RPMI7951 (cell line): ENCODE measurements at regions not wholly inside any gene's neighbourhood (a gene's known extent, or its start where the extent isn't known, plus 50 kb on each side); places are given as distances from the start of the nearest gene placed in this dataset.

Source experiments
- DNase-seq: peaks from one replicate; pipeline ENCODE4 v3.0.0-alpha.2; 2012; ENCODE audit warnings: low read depth

- no peak for DNase-seq
Observed at GRCh38 chr18:69109686-69110085, 291.0 kb upstream of the DOK6 start.

DNA sequence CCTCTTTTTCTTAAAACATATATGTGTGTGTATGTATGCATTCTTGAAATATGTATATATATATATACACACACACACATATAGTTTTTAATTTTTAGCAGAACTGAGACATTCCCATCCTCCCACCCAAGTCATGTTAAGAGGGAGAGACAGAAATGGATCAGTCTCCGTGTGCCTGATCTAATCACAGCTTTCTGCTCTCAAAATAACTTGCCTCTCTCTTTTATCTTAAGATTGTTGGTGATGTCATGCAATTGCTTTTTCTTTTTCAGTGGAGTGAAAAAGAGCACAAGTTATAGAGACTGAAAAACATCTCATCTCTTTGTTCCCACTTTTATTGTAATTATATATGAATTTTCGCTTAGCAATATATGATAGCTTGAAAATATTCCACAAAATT is 279.9 kb upstream of the DOK6 start:
- no peak for DNase-seq

- no peak for DNase-seq
Observed at GRCh38 chr18:69123421-69123820, 277.3 kb upstream of the DOK6 start.

DNA sequence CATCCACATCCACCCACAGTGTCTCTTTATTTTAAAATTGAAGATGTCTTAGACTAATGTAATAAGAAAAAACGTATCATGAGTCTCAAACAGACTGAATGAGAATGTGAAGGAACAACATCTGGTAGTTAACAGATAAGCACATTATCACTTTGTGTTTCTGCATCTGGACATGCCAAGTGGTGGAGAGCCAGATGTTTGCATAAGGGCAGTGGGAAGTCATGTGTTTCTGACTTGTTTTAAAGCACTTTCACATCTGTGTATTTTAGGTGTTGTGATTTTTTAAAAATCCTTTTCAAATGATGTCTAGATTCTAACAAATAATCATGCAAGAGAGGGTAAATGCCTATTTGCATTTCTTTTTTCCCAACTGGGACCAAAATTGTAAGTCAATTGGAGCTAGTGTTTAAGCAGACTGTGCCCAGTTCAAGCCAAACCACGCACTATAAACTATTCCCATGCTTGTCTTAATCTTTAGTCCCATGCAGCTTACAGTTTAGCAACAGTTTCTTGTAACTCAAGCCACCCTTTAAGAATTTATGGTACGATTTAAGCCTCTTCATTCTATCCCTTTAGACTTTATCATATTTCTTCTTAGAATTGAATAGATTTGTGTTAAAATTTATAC is 272.7 kb upstream of the DOK6 start:
- DNase-seq, result no peak

DNA sequence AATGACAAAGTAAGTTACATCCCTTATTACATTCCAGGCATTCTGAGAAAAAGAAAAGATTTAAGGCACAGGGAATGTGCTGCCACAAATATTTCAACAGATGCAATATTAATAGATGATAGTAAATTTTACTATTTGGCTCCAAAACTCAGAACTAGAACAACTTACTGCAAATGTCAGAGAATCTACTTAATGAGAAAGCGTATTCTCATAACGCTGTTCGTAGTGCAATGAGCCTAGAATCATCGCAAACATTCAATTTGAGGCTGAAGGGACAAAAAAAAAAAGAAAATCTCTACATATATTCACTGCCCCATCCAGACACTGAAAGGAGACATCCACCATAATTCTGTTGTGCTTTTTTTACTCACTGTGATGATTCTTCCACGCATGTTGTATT is 272.1 kb upstream of the DOK6 start:
- DNase-seq, result no peak

DNA sequence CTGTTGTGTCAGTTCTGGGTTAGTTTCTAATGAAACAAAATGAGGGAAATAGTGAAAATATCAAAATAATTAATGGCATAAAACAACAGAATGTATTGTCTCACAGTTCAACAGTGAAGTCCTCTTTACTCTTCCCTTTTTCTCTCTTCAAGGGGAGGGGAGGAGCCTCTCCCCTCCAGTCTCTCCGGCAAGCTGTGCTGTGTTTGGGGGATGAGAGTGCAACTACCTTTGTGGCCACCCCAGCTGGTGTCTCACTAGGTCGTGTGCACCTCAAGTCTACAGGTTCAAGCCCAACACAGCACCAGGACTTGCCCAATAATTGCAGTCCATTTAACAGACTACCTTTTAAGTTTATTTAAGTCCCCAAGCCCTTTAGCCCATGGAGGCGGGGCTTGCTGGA is 271.7 kb upstream of the DOK6 start:
- DNase-seq, result no peak

DNA sequence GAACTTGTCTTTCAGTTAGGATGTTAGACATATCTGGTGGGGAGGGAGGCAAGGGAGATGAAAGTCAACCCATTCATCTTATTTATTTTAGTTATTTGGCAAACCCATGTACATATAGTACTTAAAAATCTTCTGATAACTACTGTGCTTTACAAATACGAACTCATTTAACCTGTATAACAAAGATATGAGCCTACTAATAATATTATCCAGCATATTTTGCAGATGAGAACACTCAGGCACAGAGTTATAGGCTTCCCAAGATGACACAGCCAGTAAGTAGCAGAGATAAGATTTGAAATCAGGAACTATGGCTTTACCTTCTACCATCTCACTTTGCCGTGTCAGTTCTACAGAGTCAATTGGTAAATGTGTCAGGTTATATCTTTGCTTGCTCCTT is 262.6 kb upstream of the DOK6 start:
- no peak for DNase-seq

- no peak for DNase-seq
Observed at GRCh38 chr18:69143084-69143483, 257.6 kb upstream of the DOK6 start.

DNA sequence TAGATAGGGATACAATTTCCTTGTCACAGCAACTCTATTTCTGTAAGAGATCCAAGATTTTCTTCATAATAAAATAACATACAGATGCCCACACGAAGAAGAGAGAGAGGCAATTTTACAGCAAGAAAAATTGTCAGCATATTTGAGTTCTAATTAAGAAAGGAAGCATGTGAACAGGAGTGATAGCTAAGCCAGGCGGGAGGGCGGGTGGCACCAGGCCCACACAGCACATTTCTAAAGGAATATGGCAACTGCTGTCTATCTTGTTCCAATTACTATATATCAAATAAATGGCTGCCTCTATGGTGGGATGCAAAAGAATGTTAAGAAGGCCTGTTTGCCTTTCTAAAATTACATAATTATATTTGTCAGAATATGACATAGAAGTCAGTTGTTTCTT is 248.3 kb upstream of the DOK6 start:
- DNase-seq, result no peak

DNA sequence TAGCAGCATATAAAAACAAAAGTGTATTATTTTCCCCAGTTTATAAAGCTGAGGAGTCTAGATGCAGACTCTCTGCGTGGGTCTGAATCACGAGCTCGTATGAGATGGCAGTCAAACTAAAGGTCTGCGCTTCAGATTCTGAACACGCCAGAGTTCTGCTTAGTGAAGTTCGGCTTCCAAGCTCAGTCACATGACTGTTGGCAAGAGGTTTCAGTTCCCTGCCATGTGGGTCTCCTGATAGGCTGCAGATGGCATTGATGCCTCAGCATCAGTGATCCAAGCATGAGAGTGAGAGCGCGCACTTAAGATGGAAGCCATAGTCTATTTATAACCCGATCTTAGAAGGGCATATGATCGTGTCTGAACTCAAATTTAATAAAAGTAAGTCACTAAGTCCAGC is 242.8 kb upstream of the DOK6 start:
- DNase-seq, result peak; percentile 1

- no peak for DNase-seq
Observed at GRCh38 chr18:69158944-69159343, 241.7 kb upstream of the DOK6 start.

- peak; percentile 34 for DNase-seq
Observed at GRCh38 chr18:69161383-69162028, 239.2 kb upstream of the DOK6 start.

GRCh38 chr18:69162649-69163048 is 238.0 kb upstream of the DOK6 start:
- no peak for DNase-seq

- no peak for DNase-seq
Observed at GRCh38 chr18:69172046-69172445, 228.6 kb upstream of the DOK6 start.

- DNase-seq, result no peak
Observed at GRCh38 chr18:69175681-69176080, 225.0 kb upstream of the DOK6 start.

GRCh38 chr18:69176741-69177140 is 223.9 kb upstream of the DOK6 start:
- DNase-seq, result no peak

DNA sequence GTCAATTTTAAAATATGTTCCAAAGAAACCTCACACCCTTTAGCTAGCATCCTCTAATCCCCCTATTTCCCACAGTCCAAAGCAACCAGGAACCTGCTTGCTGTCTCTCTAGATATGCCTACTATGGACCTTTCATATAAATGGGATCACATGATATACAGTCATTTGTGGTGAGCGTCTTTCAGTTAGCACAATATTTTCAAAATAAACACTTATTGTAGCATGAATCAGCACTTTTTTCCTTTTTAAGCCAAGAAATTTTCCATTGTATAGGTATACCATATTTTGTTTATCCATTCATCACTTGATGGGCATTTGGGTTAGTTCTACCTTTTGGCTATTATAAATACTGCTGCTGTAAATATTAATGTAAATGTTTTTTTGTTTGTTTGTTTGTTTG is 223.0 kb upstream of the DOK6 start:
- DNase-seq, result no peak

DNA sequence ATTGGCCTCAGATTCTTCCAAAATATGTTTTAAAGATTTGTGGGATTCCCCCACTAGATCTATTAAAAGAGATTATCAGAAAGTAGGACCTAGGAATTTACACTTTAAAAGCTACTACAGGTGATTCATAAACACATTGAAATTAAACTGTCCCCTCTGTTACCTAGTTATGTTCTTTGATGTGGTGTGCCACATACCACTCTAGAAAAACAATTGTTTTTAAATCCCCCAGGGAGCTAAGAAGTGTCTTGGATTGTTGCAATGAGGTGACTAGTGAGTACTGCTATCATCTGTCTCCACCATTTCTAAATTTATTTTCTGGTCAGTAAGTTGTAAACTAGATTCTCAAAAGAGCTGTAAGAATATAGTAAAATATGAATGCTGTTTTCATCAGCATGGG is 214.5 kb upstream of the DOK6 start:
- DNase-seq, result no peak

DNA sequence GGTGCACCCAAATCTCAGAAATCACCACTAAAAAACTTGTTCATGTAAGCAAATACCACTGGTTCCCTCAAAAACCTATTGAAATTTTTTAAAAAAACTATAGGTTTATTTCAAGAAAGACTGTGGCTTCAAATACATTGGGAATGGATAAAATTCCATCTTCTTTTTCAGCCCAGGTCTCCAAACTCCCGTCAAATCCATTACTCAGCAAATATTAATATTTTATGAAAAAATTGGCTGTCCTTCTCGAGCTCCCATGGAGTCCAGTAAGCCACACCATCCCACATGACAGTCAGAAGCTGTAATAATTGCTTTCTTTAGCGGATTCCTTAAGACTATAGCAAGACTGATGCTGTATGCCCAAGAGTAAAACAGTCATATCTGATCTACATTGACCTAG is 204.4 kb upstream of the DOK6 start:
- DNase-seq, result no peak

GRCh38 chr18:69205925-69206324 is 194.8 kb upstream of the DOK6 start:
- no peak for DNase-seq

DNA sequence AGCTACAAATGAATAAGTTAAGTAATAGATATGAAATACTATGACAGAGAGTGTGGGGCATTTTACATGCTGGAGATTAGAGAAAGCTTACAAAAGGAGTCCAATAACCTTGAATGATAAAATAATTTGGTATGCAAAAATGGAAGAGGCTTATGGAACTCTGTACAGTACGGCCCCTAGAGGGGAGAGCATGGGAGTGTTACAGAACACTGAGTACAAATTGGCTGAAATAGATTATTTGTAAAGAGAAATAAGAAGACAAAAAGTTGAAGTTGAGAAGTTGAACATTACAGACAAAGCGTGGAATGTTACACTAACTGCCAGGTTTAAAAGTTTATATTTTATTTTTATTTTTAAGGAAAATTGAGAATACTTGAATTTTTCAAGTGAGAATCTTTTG is 192.1 kb upstream of the DOK6 start:
- no peak for DNase-seq

DNA sequence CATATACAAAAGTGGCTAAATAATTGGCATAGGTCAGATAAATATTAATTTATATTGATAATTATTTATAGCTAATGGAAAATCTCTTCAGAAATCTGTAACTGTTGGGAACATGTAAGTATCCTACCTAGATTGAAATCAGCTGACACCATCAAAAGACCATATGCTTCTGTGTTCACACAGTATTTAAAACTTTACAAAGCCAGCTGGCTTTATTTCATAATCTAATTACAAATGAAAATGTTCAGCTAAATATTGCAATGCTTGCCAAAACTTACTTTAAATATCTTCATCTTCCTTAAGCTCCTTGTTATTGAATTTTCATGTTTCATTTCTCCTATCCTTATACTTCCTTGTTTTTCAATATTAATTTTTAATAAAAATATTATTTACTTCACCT is 190.9 kb upstream of the DOK6 start:
- DNase-seq, result no peak

DNA sequence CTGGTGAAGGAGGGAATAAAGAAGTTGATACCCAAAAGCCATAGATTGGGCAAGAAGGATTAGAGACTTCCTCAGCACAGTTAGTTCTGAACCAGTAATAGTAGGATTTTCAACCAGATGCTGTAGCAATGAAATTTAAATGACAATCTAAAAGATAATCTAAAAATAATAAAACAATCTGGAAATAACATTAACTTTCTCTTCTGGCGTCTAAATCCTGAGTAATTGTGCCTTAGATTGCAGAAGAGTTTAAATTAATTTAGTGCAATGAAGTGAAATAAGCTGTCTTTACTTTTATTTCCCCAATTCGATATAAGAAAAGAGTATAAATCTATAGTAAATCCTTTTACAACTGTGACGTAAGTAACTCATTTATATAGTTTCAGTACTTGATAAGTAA is 186.8 kb upstream of the DOK6 start:
- DNase-seq, result no peak

DNA sequence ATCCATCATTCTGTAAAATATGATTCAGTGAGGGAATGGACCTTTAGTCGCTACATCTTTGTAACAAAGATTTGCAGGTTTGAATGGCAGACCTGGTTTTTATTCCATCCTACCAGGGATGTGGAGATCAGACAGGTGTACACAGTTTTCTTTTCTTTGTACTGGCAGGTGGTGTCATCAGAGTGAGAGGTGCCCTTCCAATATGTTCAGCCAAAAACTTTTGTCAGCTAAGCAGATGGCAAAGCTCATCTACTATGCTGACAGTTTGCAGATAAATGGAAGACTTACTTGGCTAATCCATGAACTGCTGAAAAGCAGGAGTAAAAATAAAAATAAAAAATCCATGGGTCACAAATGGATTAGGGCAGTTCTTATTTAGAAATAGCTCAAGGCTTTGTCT is 185.5 kb upstream of the DOK6 start:
- DNase-seq, result no peak
